SK-N-SH (cell line): ENCODE measurements at regions not wholly inside any gene's neighbourhood (a gene's known extent, or its start where the extent isn't known, plus 50 kb on each side); places are given as distances from the start of the nearest gene placed in this dataset.

Source experiments
- CTCF ChIA-PET: fragments of 300-600, 350-600 bp; formaldehyde crosslinking; extraction: SDS; loops from one replicate; lab custom pipeline; 2021; lab: Yijun Ruan, JAX
- POLR2A ChIA-PET: fragments of 350-600 bp; sonication (Branson Sonifier 250); formaldehyde crosslinking; extraction: SDS; loops from one replicate; lab custom pipeline; 2020; ENCODE audit warnings: antibody characterized with exemption, inconsistent platforms; lab: Yijun Ruan, JAX
- DNase-seq: peaks from one replicate; pipeline ENCODE4 v3.0.0; 2012
- H2AFZ ChIP-seq: fragments of 200-600 bp; sonication (generic); 2 replicates; pipeline ENCODE4 v1.8.1; 2016; ENCODE audit warnings: antibody characterized with exemption, mild to moderate bottlenecking, low read depth
- H3F3A ChIP-seq: fragments of 200-600 bp; sonication (generic); replicated peaks from 2 replicates; pipeline ENCODE3; 2016; ENCODE audit warnings: antibody characterized with exemption, mild to moderate bottlenecking; ENCODE audit not compliant: insufficient read depth
- H3K27ac ChIP-seq, 2 experiments: fragments of 200-500 bp in 1 of 2; fragments of 200-600 bp in 1 of 2; sonication (Bioruptor generic) in 1 of 2; sonication (generic), shearing (Covaris generic) in 1 of 2; 2 replicates each; pipeline versions ENCODE4 v1.5.1 to v1.6.1; 2014 to 2016; ENCODE audit warnings: low read depth in 2 of 2, inconsistent platforms in 1 of 2, low read length in 1 of 2, mild to moderate bottlenecking in 1 of 2, mixed read lengths in 1 of 2
- H3K27me3 ChIP-seq: fragments of 200-600 bp; sonication (generic), shearing (Covaris generic); 2 replicates; pipeline ENCODE4 v1.6.1; 2016; ENCODE audit warnings: mixed run types; ENCODE audit not compliant: insufficient read depth
- H3K36me3 ChIP-seq, 2 experiments: fragments of 200-500 bp in 1 of 2; fragments of 200-600 bp in 1 of 2; sonication (Bioruptor generic) in 1 of 2; sonication (generic) in 1 of 2; replicated peaks in 1 of 2; 2 replicates each; pipeline versions ENCODE3 to v1.5.1; 2014 to 2016; ENCODE audit warnings: low read length in 1 of 2, mild to moderate bottlenecking in 1 of 2; ENCODE audit not compliant: insufficient read depth in 2 of 2, control insufficient read depth in 1 of 2
- H3K4me1 ChIP-seq, 2 experiments: fragments of 200-500 bp in 1 of 2; fragments of 200-600 bp in 1 of 2; sonication (Bioruptor generic) in 1 of 2; sonication (generic), shearing (Covaris generic) in 1 of 2; 2 replicates each; pipeline versions ENCODE4 v1.5.1 to v1.6.1; 2014 to 2016; ENCODE audit warnings: low read depth in 1 of 2, low read length in 1 of 2, mixed run types in 1 of 2; ENCODE audit not compliant: insufficient read depth in 2 of 2, control insufficient read depth in 1 of 2
- H3K4me2 ChIP-seq: fragments of 200-600 bp; sonication (generic), shearing (Covaris generic); 2 replicates; pipeline ENCODE4 v1.6.1; 2017; ENCODE audit warnings: mixed run types
- H3K4me3 ChIP-seq, 2 experiments: fragments of 200-500 bp in 1 of 2; fragments of 200-600 bp in 1 of 2; sonication (Bioruptor generic) in 1 of 2; sonication (generic), shearing (Covaris generic) in 1 of 2; 2 replicates each; pipeline versions ENCODE4 v1.5.1 to v1.8.1; 2014 to 2016; ENCODE audit warnings: low read depth in 2 of 2, inconsistent platforms in 1 of 2, low read length in 1 of 2, mild to moderate bottlenecking in 1 of 2, mixed read lengths in 1 of 2, moderate library complexity in 1 of 2
- H3K79me2 ChIP-seq: fragments of 200-600 bp; sonication (generic); 2 replicates; pipeline ENCODE4 v1.8.1; 2017; ENCODE audit warnings: mild to moderate bottlenecking; ENCODE audit not compliant: insufficient read depth
- H3K9ac ChIP-seq: fragments of 200-600 bp; sonication (generic); 2 replicates; pipeline ENCODE4 v1.6.1; 2017; ENCODE audit warnings: mixed run types
- H3K9me2 ChIP-seq: fragments of 200-600 bp; sonication (generic); 2 replicates; pipeline ENCODE4 v1.6.1; 2017; ENCODE audit warnings: mixed run types
- H3K9me3 ChIP-seq: fragments of 200-600 bp; sonication (generic); 2 replicates; pipeline ENCODE4 v1.6.1; 2017; ENCODE audit warnings: mixed run types, mild to moderate bottlenecking, moderate library complexity
- H4K20me1 ChIP-seq: fragments of 200-600 bp; sonication (generic); 2 replicates; pipeline ENCODE4 v1.6.1; 2017; ENCODE audit warnings: mild to moderate bottlenecking, mixed run types; ENCODE audit not compliant: insufficient read depth
- CTCF ChIP-seq: fragments of 200-600 bp; sonication (generic); IDR thresholded peaks from 2 replicates; pipeline ENCODE4 v1.6.1; 2017; ENCODE audit warnings: antibody characterized with exemption, mild to moderate bottlenecking, moderate library complexity
- ELF1 ChIP-seq: IDR thresholded peaks from 2 replicates; pipeline ENCODE4 v1.4.0; 2012
- EP300 ChIP-seq, 2 experiments: IDR thresholded peaks; 2 replicates each; pipeline versions ENCODE4 v1.4.0 to v1.6.1; 2012; ENCODE audit warnings: borderline replicate concordance in 1 of 2, low read depth in 1 of 2, low read length in 1 of 2
- EZH2phosphoT487 ChIP-seq: fragments of 200-600 bp; sonication (generic); IDR thresholded peaks from 2 replicates; pipeline ENCODE4 v1.6.1; 2017; ENCODE audit warnings: low read depth, mixed run types, mild to moderate bottlenecking, antibody characterized with exemption, moderate library complexity, borderline replicate concordance
- MAX ChIP-seq: IDR thresholded peaks from 2 replicates; pipeline ENCODE4 v1.4.0; 2012; ENCODE audit warnings: low read depth
- NRF1 ChIP-seq: IDR thresholded peaks from 2 replicates; pipeline ENCODE4 v1.6.1; 2012; ENCODE audit warnings: low read depth, mild to moderate bottlenecking, low read length
- PBX3 ChIP-seq: IDR thresholded peaks from 2 replicates; pipeline ENCODE4; 2012
- REST ChIP-seq: IDR thresholded peaks from 2 replicates; pipeline ENCODE4 v1.6.1; 2012; ENCODE audit warnings: mild to moderate bottlenecking, low read depth, low read length, moderate library complexity
- RXRA ChIP-seq: IDR thresholded peaks from 2 replicates; pipeline ENCODE4 v1.4.0; 2012; ENCODE audit warnings: low read depth, mild to moderate bottlenecking, borderline replicate concordance
- TCF12 ChIP-seq: IDR thresholded peaks from 2 replicates; pipeline ENCODE4 v1.4.0; 2012
- USF1 ChIP-seq: IDR thresholded peaks from 2 replicates; pipeline ENCODE4 v1.4.0; 2012; ENCODE audit warnings: low read depth, borderline replicate concordance
- YY1 ChIP-seq: IDR thresholded peaks from 2 replicates; pipeline ENCODE4 v1.4.0; 2012; ENCODE audit warnings: low read depth, mild to moderate bottlenecking
- WGBS: methylation state at CpG from one replicate; pipeline ENCODE4 v1.1.6; 2017; ENCODE audit warnings: low lambda C conversion rate; 5-methylcytosine and 5-hydroxymethylcytosine counted together

- TF ChIP-seq EP300 (IDR thresholded peaks at IDR 0.05; ENCODE audit: borderline replicate concordance in 1 of 2, low read depth in 1 of 2, low read length in 1 of 2) (no peak), RXRA (no peak), CTCF (no peak), TCF12 (no peak), EZH2phosphoT487 (no peak)
Measured at GRCh38 chr1:90526954-90527353, 190.1 kb downstream of the BARHL2 start (continued).

GRCh38 chr1:90522432-90522831 lies 194.7 kb downstream of the BARHL2 start:
- no peaks in the 10 kb centered on the region for H3F3A ChIP-seq
- DNase-seq, result no peak
- H3K4me3 ChIP-seq, result no peak overlapping the region
- H3K27me3 ChIP-seq, result no peaks in the 10 kb centered on the region
- no peaks in the 10 kb centered on the region for H3K9me2 ChIP-seq
- H3K27ac ChIP-seq, result no peak overlapping the region
- H3K4me2 ChIP-seq, result no peak overlapping the region
- H3K4me1 ChIP-seq, result no peaks in the 10 kb centered on the region
- no peaks in the 10 kb centered on the region for H3K36me3 ChIP-seq
- ChIA-PET CTCF (no interaction called here), POLR2A (no interaction called here)
- no peaks in the 10 kb centered on the region for H3K9me3 ChIP-seq
- no peak overlapping the region for H2AFZ ChIP-seq
- H3K79me2 ChIP-seq, result no peaks in the 10 kb centered on the region
- no peak overlapping the region for H3K9ac ChIP-seq
- no peaks in the 10 kb centered on the region for H4K20me1 ChIP-seq
- TF ChIP-seq PBX3 (no peak), USF1 (no peak), MAX (no peak), NRF1 (no peak), EZH2phosphoT487 (no peak), ELF1 (no peak)

- no peak for DNase-seq
- ChIA-PET POLR2A (no interaction called here), CTCF (interaction anchor here (0.6 kb wide), 1 partner anchor 817 kb away, joined by 3 read pairs; no protein-coding TSS in a partner anchor)
- no peaks in the 10 kb centered on the region for H3K4me1 ChIP-seq
- no peak overlapping the region for H3K27ac ChIP-seq
- H3K4me3 ChIP-seq, result no peak overlapping the region
- H3K9me2 ChIP-seq, result no peaks in the 10 kb centered on the region
- no peaks in the 10 kb centered on the region for H3K79me2 ChIP-seq
- no peak overlapping the region for H3K9ac ChIP-seq
- no peaks in the 10 kb centered on the region for H4K20me1 ChIP-seq
- H2AFZ ChIP-seq, result no peak overlapping the region
- H3K27me3 ChIP-seq, result 0 out of 2 replicates have a peak, but pooled peaks cover 5% of the 10 kb centered on the region
- H3K9me3 ChIP-seq, result no peaks in the 10 kb centered on the region
- no peak overlapping the region for H3K4me2 ChIP-seq
- H3F3A ChIP-seq, result no peaks in the 10 kb centered on the region
- TF ChIP-seq REST (no peak), YY1 (no peak)
- H3K36me3 ChIP-seq, result no peaks in the 10 kb centered on the region
- WGBS, result 1% methylated on average over 5 of the region's 5 CpGs
Measured at GRCh38 chr1:90513956-90514355, 203.1 kb downstream of the BARHL2 start.
